Cardiac fibroblast (primary cell): ENCODE measurements at regions not wholly inside any gene's neighbourhood (a gene's known extent, or its start where the extent isn't known, plus 50 kb on each side); places are given as distances from the start of the nearest gene placed in this dataset.
"Not testable (repeated sequence)": the region's sequence is repeated elsewhere in the genome, so short reads cannot be mapped to it uniquely, and the experiment has no call there.

Experiments used
- DNase-seq, 2 donors: peaks; one replicate each; pipeline versions ENCODE4 v3.0.0 to v3.0.0-alpha.2; 2010; ENCODE audit warnings: low read depth in 2 of 2
- H3K4me3 ChIP-seq, 2 donors: replicated peaks in 1 of 2; 1 replicate in 1 of 2; 2 replicates in 1 of 2; pipeline ENCODE4 v1.5.1; 2011; ENCODE audit warnings: low read depth in 2 of 2, low read length in 2 of 2, mild to moderate bottlenecking in 2 of 2, moderate library complexity in 1 of 2
- TF ChIP-seq, protein P1 (sequence below): IDR thresholded peaks from one replicate; pipeline ENCODE4 v1.5.1; 2011; ENCODE audit warnings: low read depth, mild to moderate bottlenecking, low read length, inconsistent platforms

DNA sequence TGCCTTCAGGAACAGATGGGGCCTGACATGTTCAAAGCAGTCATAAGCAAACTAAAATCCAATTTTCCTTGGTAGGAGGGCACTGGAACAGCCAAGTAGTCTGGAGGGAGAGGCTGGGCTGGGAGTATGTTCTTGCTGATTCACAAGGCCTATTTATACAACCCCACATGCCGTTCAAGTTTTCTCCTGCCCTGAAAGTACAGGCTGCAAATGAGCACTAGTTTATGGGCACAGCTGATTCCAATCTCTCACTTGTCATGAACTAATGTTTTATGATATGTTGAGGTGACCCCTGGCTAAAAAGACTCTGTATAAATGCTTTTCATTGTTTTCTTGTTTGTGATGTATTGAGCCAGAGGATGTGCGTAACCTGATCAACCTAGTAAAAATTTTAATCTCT, 183.4 kb upstream of the SRD5A2 start:
- TF ChIP-seq, protein P1, sequence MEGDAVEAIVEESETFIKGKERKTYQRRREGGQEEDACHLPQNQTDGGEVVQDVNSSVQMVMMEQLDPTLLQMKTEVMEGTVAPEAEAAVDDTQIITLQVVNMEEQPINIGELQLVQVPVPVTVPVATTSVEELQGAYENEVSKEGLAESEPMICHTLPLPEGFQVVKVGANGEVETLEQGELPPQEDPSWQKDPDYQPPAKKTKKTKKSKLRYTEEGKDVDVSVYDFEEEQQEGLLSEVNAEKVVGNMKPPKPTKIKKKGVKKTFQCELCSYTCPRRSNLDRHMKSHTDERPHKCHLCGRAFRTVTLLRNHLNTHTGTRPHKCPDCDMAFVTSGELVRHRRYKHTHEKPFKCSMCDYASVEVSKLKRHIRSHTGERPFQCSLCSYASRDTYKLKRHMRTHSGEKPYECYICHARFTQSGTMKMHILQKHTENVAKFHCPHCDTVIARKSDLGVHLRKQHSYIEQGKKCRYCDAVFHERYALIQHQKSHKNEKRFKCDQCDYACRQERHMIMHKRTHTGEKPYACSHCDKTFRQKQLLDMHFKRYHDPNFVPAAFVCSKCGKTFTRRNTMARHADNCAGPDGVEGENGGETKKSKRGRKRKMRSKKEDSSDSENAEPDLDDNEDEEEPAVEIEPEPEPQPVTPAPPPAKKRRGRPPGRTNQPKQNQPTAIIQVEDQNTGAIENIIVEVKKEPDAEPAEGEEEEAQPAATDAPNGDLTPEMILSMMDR, result no peak
- no peak for DNase-seq
- H3K4me3 ChIP-seq, result no peak overlapping the region

DNA sequence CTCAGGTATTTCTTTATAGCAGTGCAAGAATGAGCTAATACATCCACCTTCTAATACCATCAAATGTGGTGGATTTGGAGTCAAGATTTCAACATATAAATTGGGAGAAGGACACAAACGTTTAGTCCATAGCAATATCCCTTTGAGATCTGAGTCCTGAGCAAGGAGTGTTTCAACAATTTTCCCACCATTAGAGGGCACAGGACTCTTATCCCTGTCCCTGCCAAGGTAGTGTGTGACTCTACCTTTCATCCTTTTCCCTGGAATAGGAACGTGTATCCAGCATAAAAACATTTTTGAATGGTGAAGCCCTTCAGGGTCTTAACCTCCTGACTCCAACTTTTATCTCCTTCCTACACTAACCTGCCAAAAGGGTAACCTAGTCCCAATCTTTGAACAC, 181.3 kb upstream of the SRD5A2 start:
- TF ChIP-seq, protein P1, result no peak
- no peak overlapping the region for H3K4me3 ChIP-seq
- DNase-seq, result no peak

DNA sequence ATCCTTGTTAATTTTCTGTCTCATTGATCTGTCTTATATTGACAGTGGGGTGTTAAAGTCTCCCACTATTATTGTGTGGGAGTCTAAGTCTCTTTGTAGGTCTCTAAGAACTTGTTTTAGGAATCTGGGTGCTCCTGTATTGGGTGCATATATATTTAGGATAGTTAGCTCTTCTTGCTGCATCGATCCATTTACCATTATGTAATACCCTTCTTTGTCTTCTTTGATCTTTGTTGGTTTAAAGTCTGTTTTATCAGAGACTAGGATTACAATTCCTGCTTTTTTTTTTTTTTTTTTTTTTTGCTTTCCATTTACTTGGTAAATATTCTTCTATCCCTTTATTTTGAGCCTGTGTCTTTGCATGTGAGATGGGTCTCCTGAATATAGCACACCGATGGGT, 176.6 kb upstream of the SRD5A2 start:
- not testable (repeated sequence) for H3K4me3 ChIP-seq, DNase-seq

DNA sequence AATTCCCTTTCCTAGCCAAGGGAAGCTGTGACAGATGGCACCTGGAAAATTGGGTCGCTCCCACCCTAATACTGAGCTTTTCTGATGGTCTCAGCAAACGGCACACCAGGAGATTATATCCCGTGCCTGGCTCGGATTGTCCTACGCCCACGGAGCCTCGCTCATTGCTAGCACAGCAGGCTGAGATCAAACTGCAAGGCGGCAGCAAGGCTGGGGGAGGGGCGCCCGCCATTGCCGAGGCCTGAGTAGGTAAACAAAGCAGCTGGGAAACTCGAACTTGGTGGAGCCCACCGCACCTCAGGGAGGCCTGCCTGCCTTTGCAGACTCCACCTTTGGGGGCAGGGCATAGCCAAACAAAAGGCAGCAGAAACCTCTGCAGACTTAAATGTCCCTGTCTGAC, 168.0 kb upstream of the SRD5A2 start:
- H3K4me3 ChIP-seq, result not testable (repeated sequence)

DNA sequence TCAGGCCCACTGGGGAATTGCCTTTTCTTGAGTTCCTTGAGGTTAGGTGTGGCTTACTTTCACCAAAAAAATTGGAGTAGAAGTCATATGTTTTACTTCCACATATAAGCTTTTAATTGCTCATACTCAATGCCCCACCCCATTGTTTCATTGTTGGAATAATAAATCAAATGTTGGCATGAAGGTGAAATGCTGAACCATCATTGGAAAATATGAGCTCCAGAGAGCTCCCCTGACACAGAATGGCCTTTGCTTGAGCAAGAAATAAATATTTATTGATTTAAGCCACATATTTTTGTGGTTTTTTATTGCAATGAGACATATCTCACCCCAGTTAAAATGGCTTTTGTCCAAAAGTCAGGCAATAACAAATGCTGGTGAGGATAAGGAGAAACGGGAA, 167.3 kb upstream of the SRD5A2 start:
- TF ChIP-seq, protein P1, result no peak
- no peak for DNase-seq
- H3K4me3 ChIP-seq, result no peak overlapping the region

More for the DNA sequence above, 168.0 kb upstream of the SRD5A2 start:
- not testable (repeated sequence) for DNase-seq

DNA sequence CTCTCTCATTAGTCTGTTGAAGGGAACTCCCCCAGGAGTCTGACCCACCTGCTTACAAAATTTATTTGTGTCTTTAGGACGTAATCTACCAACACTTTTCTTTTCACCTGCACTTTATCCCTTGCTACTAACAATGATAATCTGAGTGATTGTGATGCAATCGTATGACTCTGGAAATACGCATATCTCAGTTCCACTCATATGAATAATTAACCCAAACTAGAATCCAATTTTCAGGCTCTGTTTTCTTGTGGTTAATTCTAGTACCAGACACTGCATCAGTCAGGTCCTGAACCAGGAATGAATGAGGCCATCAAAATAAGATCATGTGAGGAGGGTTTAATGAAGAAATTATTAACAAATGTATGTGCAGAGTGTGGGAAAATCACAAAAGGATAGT, 158.4 kb upstream of the SRD5A2 start:
- DNase-seq, result no peak
- no peak overlapping the region for H3K4me3 ChIP-seq
- TF ChIP-seq, protein P1, result no peak

DNA sequence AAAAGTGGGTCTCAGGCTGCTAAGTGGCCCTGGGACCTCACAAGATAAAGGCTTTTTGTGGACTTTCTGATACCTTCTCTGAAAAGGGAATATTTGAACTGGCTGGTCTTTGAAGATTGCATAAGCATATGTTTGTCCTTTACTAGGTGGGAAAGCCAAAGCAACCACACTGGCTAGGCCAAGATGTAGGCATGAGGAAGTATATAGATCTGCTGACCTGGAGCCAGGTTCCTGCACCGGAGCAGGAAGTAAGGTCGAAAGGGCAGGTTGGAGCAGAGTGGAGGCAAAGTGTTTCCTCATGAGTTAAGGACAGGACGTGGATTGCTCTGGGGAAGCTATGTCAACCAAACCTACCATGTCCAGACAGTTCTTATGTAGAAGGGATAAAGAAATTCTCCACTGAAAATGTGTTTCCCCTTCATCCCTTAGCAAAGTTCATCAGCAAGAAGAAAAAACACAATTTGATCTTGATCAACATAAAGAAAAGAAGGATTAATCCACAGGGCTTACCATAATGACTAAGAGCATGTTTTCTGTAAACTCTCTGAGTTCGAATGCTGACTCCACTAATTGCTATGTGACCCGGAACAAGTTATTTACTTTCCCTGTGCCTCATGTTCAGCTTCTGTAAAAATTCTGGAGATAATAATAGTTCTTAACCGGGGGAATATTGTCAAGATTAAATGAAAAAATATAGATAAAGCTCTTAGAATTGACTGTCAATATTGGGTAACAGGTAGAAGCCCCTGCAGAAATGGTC, 156.1 kb upstream of the SRD5A2 start:
- TF ChIP-seq, protein P1, result no peak
- no peak overlapping the region for H3K4me3 ChIP-seq
- no peak for DNase-seq

DNA sequence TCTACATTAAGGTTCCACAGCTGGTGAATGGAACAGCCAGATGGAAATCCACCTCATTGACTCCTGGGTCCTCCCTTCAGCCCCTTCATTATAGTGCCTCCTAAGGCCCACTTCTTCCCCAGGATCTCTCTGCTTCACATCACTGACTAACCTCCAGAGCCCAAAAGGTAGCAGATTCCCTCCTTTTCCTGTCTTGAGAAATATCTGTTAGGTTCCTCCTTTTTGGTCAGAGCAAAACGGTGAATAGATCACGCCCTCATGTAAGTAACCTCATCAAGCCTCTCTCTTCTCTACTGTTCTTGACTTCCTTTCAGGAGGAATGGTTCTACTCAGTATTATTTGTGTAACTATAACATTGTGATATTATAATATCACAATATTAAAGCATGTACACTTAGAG, 155.0 kb upstream of the SRD5A2 start:
- DNase-seq, result no peak
- TF ChIP-seq, protein P1, result no peak
- no peak overlapping the region for H3K4me3 ChIP-seq
